GM12872 (cell line): ENCODE measurements at regions not wholly inside any gene's neighbourhood (a gene's known extent, or its start where the extent isn't known, plus 50 kb on each side); places are given as distances from the start of the nearest gene placed in this dataset.

ENCODE experiments used
- CTCF ChIP-seq: IDR thresholded peaks from 3 replicates; pipeline ENCODE4 v1.5.1; 2011; ENCODE audit warnings: low read depth, mild to moderate bottlenecking, low read length, moderate library complexity; ENCODE audit not compliant: insufficient read depth

- TF ChIP-seq CTCF: no peak
Measured at GRCh38 chr22:34303656-34304055, 383.4 kb upstream of the LARGE1 start.

GRCh38 chr22:34306361-34306760, 386.1 kb upstream of the LARGE1 start:
- no peak for TF ChIP-seq CTCF

GRCh38 chr22:34308101-34308500, 387.8 kb upstream of the LARGE1 start:
- no peak for TF ChIP-seq CTCF

GRCh38 chr22:34319346-34319745, 399.1 kb upstream of the LARGE1 start:
- no peak for TF ChIP-seq CTCF

- TF ChIP-seq CTCF: no peak
Measured at GRCh38 chr22:34324763-34325162, 404.5 kb upstream of the LARGE1 start.

- TF ChIP-seq CTCF: no peak
Measured at GRCh38 chr22:34326901-34327300, 406.6 kb upstream of the LARGE1 start.

- TF ChIP-seq CTCF: no peak
Measured at GRCh38 chr22:34330432-34330831, 410.2 kb upstream of the LARGE1 start.

- no peak for TF ChIP-seq CTCF
Measured at GRCh38 chr22:34333285-34333684, 413.0 kb upstream of the LARGE1 start.
